ENCODE measurements at regions not wholly inside any gene's neighbourhood (a gene's known extent, or its start where the extent isn't known, plus 50 kb on each side); places are given as distances from the start of the nearest gene placed in this dataset.

- no peak for DNase-seq
- Histone ChIP-seq H3K27me3 (no peaks in the 10 kb centered on the region), H3K27ac (no peak overlapping the region), H3K9me3 (no peaks in the 10 kb centered on the region), H3K4me3 (no peak overlapping the region), H3K4me1 (peaks cover 13 to 25% (median 24%) of the 10 kb centered on the region in 4 donors), H3K36me3 (no peaks in the 10 kb centered on the region)
- 94 to 95% methylated on average over 1 of the region's 1 CpG for WGBS, 2 donors
- no peak for ATAC-seq (ENCODE audit: low FRiP score in 2 of 2)
- TF ChIP-seq EP300 (IDR thresholded peaks at IDR 0.05) (no peak), POLR2A (IDR thresholded peaks at IDR 0.05) (no peak), CTCF (IDR thresholded peaks at IDR 0.05) (no peak), POLR2AphosphoS5 (IDR thresholded peaks at IDR 0.05) (no peak)
Observed at GRCh38 chr1:182166750-182167149, 105.2 kb upstream of the ZNF648 start.

- 91 to 92% methylated on average over 5 of the region's 5 CpGs for WGBS, 2 donors
- H3K27me3 ChIP-seq = no peaks in the 10 kb centered on the region
- DNase-seq (no peak), ATAC-seq (ENCODE audit: low FRiP score in 2 of 2) (no peak)
- H3K4me1 ChIP-seq = peaks cover 13 to 21% (median 20%) of the 10 kb centered on the region in 4 donors
- H3K36me3 ChIP-seq = no peaks in the 10 kb centered on the region
- H3K27ac ChIP-seq = no peak overlapping the region
- H3K9me3 ChIP-seq = no peaks in the 10 kb centered on the region
- no peak overlapping the region for H3K4me3 ChIP-seq
- TF ChIP-seq POLR2A (IDR thresholded peaks at IDR 0.05) (no peak), CTCF (IDR thresholded peaks at IDR 0.05) (no peak)
Observed at GRCh38 chr1:182166321-182166720, 104.8 kb upstream of the ZNF648 start.

GRCh38 chr1:182164273-182164672 is 102.8 kb upstream of the ZNF648 start:
- 60 to 68% methylated on average over 2 of the region's 2 CpGs for WGBS, 2 donors
- DNase-seq (no peak), ATAC-seq (ENCODE audit: low FRiP score in 2 of 2) (peak in 1 of 2 donors; percentile 64)
- no peaks in the 10 kb centered on the region for H3K27me3 ChIP-seq
- peaks cover 8 to 16% (median 11%) of the 10 kb centered on the region in 4 donors for H3K4me1 ChIP-seq
- H3K9me3 ChIP-seq = peaks cover 0 to 7% (median 3%) of the 10 kb centered on the region in 4 donors
- no peaks in the 10 kb centered on the region for H3K36me3 ChIP-seq
- H3K27ac ChIP-seq = peak overlapping the region in 3 of 4 donors; percentile 20 to 65 (median 64)
- no peak overlapping the region for H3K4me3 ChIP-seq
- TF ChIP-seq POLR2AphosphoS5 (IDR thresholded peaks at IDR 0.05) = no peak

GRCh38 chr1:182163821-182164223 is 102.3 kb upstream of the ZNF648 start:
- no peaks in the 10 kb centered on the region for H3K27me3 ChIP-seq
- peaks cover 0 to 11% (median 4%) of the 10 kb centered on the region in 4 donors for H3K9me3 ChIP-seq
- DNase-seq = peak in 1 of 2 donors; percentile 4
- peak in 1 of 2 donors; percentile 46 for ATAC-seq (ENCODE audit: low FRiP score in 2 of 2)
- H3K4me3 ChIP-seq = no peak overlapping the region
- H3K27ac ChIP-seq = peak overlapping the region in 3 of 4 donors; percentile 20 to 65 (median 64)
- H3K4me1 ChIP-seq = peaks cover 7 to 16% (median 11%) of the 10 kb centered on the region in 4 donors
- WGBS, 2 donors = 51 to 65% methylated on average over 5 of the region's 5 CpGs
- TF ChIP-seq EP300 (IDR thresholded peaks at IDR 0.05) (peak in 2 of 4 donors; percentile 18 to 25), POLR2AphosphoS5 (IDR thresholded peaks at IDR 0.05) (peak; percentile 54 to 60), CTCF (IDR thresholded peaks at IDR 0.05) (no peak), POLR2A (IDR thresholded peaks at IDR 0.05) (no peak)
- H3K36me3 ChIP-seq = no peaks in the 10 kb centered on the region

- H3K4me3 ChIP-seq = no peak overlapping the region
- no peaks in the 10 kb centered on the region for H3K36me3 ChIP-seq
- DNase-seq (no peak), ATAC-seq (ENCODE audit: low FRiP score in 2 of 2) (no peak)
- H3K27ac ChIP-seq = no peak overlapping the region
- H3K9me3 ChIP-seq = peaks cover 0 to 13% (median 4%) of the 10 kb centered on the region in 4 donors
- TF ChIP-seq POLR2A (IDR thresholded peaks at IDR 0.05) (no peak), CTCF (IDR thresholded peaks at IDR 0.05) (no peak), POLR2AphosphoS5 (IDR thresholded peaks at IDR 0.05) (no peak), EP300 (IDR thresholded peaks at IDR 0.05) (no peak)
- H3K4me1 ChIP-seq = peaks cover 7 to 16% (median 10%) of the 10 kb centered on the region in 4 donors
- no peaks in the 10 kb centered on the region for H3K27me3 ChIP-seq
Observed at GRCh38 chr1:182159443-182159842, 97.9 kb upstream of the ZNF648 start.

All from upper lobe of left lung (tissue), 6 donors.